H1 (cell line): ENCODE measurements at regions not wholly inside any gene's neighbourhood (a gene's known extent, or its start where the extent isn't known, plus 50 kb on each side); places are given as distances from the start of the nearest gene placed in this dataset.

Experiments
- ATF2 ChIP-seq: IDR thresholded peaks from 2 replicates; pipeline ENCODE4 v1.6.1; 2012; ENCODE audit warnings: low read length, inconsistent platforms
- CHD7 ChIP-seq: fragments of 300-600 bp; sonication (generic); IDR thresholded peaks from 2 replicates; pipeline ENCODE4 v1.7.1; 2012; ENCODE audit warnings: low read length, moderate library complexity, mild to moderate bottlenecking, inconsistent platforms; ENCODE audit not compliant: insufficient replicate concordance
- EZH2 ChIP-seq: fragments of 200-600 bp; sonication (generic); IDR thresholded peaks from 2 replicates; pipeline ENCODE4 v1.7.1; 2012; ENCODE audit warnings: low read depth, mild to moderate bottlenecking, moderate library complexity, low read length, inconsistent platforms; ENCODE audit not compliant: severe bottlenecking
- JUND ChIP-seq: IDR thresholded peaks from 2 replicates; pipeline ENCODE4 v1.6.1; 2011; ENCODE audit warnings: mild to moderate bottlenecking, improper control_type of control experiment, low read length
- MAFK ChIP-seq: IDR thresholded peaks from 2 replicates; pipeline ENCODE4 v1.6.1; 2012; ENCODE audit warnings: low read depth, mild to moderate bottlenecking, improper control_type of control experiment, low read length

GRCh38 chr3:188042466-188042865 is 111.5 kb upstream of the LPP start (continued):
- TF ChIP-seq CHD7 (no peak), MAFK (no peak), JUND (no peak), EZH2 (no peak), ATF2 (no peak)
